DMS 273 (cell line): ENCODE measurements at regions not wholly inside any gene's neighbourhood (a gene's known extent, or its start where the extent isn't known, plus 50 kb on each side); places are given as distances from the start of the nearest gene placed in this dataset.
"Not testable (repeated sequence)": the region's sequence is repeated elsewhere in the genome, so short reads cannot be mapped to it uniquely, and the experiment has no call there.

Source experiments
- DNase-seq: peaks from one replicate; lab custom pipeline; 2025; ENCODE audit not compliant: unreplicated experiment; lab: John Stamatoyannopoulos, UW

DNA sequence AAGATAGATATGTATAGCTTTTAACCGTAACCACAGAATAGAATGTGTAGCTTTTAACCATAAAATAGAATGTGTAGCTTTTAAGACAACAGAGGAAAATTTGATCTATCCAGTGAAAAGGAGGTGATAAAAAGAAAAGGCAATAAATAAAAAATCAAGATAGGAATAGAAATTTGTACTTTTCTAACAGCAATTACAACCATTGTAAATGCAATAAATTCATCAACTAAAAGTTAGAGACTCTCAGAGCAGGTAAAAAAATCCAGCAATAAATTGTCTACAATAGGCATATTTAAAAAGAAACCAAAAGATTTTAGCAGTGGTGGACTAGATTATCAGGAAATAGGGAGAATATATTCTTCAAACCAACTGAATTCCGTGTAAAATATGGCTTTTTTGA is 63.8 kb upstream of the ABHD2 start:
- no peak for DNase-seq

DNA sequence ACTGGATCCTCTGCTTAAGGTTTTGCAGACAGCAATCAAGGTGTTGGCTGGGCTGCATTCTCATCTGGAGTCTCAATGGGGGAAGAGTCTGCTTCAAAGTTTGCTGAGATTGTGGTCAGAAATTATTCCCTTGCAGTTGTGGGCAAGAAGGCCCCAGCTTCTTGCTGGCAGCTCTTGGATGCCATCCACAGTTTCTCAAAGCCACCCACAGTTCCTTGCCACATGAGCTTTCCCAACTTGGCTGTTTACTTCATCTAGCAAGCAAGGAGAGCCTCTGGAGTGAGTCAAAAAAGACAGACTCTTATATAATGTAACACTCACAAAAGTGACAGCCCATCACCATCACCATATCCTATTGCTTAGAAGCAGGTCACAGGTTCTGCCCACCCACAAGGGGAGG is 62.1 kb upstream of the ABHD2 start:
- no peak for DNase-seq

DNA sequence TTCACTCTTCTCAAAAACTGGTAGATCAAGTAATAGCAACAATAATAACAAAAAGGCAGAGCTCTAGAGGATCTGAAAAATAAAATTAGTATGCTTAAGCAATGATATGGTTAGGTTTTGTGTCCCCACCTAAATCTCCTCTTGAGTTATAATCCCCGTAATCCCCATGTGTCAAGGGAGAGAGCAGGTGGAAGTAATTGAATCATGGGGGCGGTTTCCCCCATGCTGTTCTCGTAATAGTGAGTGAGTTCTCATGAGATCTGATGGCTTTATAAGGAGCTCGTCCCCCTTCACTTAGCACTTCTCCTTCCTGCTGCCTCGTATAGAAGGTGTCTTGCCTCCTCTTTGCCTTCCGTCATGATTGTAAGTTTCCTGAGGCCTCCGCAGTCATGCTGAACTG is 60.2 kb upstream of the ABHD2 start:
- DNase-seq: no peak

DNA sequence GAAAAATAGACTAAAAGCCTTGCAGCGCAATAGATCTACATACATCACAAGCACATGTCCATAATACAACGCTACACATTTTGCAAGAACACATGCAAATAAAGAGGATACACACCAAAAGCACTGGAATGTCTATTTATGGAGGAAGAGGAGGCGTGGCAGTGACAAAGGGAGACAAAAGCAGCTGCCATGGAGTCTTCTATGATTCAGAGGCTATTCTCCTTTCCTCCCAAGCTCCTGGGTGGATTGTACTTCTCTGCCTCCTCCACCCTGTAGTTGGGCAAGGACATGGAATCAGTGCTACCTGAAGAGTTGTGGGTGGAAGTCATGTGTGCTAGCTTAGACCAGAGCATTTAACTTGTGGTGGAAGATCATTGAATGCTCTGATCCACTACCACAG is 57.9 kb upstream of the ABHD2 start:
- no peak for DNase-seq

DNA sequence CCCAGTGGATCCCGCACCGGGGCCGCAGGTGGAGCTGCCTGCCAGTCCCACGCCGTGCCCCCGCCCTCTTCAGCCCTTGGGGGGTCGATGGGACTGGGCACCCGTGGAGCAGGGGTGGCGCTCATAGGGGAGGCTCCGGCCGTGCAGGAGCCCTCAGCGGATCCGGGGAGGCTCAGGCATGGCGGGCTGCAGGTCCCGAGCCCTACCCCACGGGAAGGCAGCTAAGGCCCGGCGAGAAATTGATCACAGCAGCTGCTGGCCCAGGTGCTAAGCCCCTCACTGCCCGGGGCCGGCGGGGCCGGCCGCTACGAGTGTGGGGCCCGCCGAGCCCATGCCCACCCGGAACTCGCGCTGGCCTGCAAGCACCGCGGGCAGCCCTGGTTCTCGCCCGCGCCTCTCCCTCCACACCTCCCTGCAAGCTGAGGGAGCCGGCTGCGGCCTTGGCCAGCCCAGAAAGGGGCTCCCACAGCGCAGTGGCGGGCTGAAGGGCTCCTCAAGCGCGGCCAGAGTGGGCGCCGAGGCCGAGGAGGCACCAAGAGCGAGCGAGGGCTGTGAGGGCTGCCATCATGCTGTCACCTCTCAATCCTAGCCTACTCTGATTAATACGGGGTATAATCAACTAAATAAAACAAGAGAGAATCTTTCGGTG is 56.5 kb upstream of the ABHD2 start:
- DNase-seq: not testable (repeated sequence)

DNA sequence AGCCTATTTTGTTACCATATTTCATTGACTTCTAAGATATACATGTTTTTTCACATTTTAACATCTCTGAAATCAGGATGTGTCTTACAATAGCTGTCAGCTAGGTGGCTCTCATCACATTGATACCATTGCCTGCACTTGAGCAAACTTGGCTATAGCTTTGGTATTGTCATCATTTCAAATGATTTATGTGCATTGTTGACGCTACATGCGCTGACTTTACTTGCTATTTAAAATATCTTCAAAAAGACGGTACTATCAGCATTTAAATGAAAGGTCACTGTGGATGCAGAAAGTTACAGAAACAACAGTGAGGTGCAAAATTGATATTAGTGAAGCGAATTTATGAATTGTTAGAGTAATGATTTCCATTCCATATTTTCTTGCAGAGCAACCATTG is 54.0 kb upstream of the ABHD2 start:
- peak; percentile 8 for DNase-seq

DNA sequence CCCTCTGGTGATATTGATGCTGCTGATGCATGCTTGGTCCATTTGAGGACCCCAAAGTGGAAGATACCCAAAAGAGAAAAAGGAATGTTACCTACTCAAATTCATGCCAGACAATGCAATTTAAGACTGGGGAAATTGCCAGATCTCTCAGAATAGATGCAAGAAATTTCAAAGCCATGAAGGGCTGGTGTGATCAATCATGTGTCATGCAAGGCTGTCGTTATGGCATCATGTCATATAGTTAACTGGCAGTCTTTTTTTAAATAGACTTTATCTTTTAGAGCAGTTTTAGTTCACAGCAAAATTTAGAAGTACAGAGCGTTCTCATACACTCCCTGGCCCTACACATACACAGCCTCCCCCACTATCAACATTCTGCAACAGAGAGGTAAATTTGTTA is 53.1 kb upstream of the ABHD2 start:
- no peak for DNase-seq

DNA sequence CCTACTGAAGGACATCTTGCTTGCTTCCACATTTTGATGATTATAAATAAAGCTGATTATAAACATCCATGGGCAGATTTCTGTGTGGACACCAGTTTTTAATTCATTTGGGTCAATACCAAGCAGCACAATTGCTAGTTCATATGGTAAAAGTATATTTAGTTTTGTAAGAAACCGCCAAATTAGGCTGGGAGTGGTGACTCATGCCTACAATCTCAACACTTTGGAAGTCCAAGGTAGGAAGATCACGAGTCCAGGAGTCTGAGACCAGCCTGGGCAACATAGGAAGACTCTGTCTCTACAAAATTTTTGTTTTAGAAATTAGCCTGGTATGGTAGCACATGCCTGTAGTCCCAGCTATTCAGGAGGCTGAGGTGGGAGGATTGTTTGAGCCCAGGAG is 52.6 kb upstream of the ABHD2 start:
- DNase-seq: no peak

DNA sequence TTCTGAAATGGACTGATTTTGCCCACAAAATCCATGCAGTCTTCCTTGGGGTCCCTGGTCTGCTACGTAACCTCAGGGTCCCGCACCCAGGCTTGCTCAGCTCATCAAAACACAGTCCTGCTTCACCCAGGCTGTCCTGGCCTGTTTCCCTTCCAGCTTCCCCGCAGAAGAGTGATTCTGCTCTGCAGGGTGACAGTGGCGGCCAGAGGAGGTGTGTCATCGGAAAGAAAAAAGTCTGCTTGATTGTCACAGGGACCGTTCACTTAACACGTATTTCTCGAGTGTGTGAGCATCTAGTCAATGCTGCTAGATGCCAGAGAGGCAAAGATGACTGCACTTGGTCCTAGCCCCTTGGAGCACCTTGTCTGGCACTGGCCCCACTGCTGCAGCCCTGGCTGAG is 50.1 kb upstream of the ABHD2 start:
- no peak for DNase-seq
